WTC11 (cell line): ENCODE measurements at regions not wholly inside any gene's neighbourhood (a gene's known extent, or its start where the extent isn't known, plus 50 kb on each side); places are given as distances from the start of the nearest gene placed in this dataset.

Experiments
- ATAC-seq: fragments of 200-7000 bp; cut with Tn5 transposase; 2 replicates; pipeline ENCODE4 v1.10.0; 2021; ENCODE audit warnings: mild to moderate bottlenecking, moderate library complexity
- CTCF ChIA-PET: fragments of 300-600 bp; sonication (Branson Sonifier 250); formaldehyde crosslinking; loops from one replicate; lab custom pipeline; 2021; ENCODE audit warnings: antibody characterized with exemption; lab: Charles Lee
- POLR2A ChIA-PET: fragments of 350-600 bp; sonication (Branson Sonifier 250); formaldehyde crosslinking; loops from one replicate; lab custom pipeline; 2021; ENCODE audit warnings: antibody characterized with exemption; lab: Charles Lee
- DNase-seq: peaks from one replicate; pipeline ENCODE4 v3.0.0; 2021; ENCODE audit warnings: low spot score
- H3K27ac Mint-ChIP-seq: 2 replicates; pipeline ENCODE4 v1.8.0; 2021; ENCODE audit warnings: mixed read lengths
- H3K27me3 Mint-ChIP-seq: 2 replicates; pipeline ENCODE4 v1.8.0; 2021; ENCODE audit warnings: low read depth, mild to moderate bottlenecking, moderate library complexity, mixed read lengths
- H3K36me3 Mint-ChIP-seq: 2 replicates; pipeline ENCODE4 v1.8.0; 2021; ENCODE audit warnings: mixed read lengths
- H3K4me1 Mint-ChIP-seq: 2 replicates; pipeline ENCODE4 v1.8.0; 2022; ENCODE audit warnings: mixed read lengths
- H3K4me3 Mint-ChIP-seq: 2 replicates; pipeline ENCODE4 v1.8.0; 2021; ENCODE audit warnings: mild to moderate bottlenecking, moderate library complexity, mixed read lengths
- H3K9me3 Mint-ChIP-seq: 2 replicates; pipeline ENCODE4 v1.8.0; 2021; ENCODE audit warnings: mixed read lengths
- ARID4B ChIP-seq: sonication (generic); formaldehyde crosslinking; IDR thresholded peaks from 2 replicates; pipeline ENCODE4 v1.8.0; 2023; ENCODE audit warnings: missing genetic modification reagents, mild to moderate bottlenecking, borderline replicate concordance
- ATF6 ChIP-seq: sonication (generic); formaldehyde crosslinking; IDR thresholded peaks from 2 replicates; pipeline ENCODE4 v1.8.1; 2023; ENCODE audit warnings: mild to moderate bottlenecking, missing genetic modification reagents
- CREB1 ChIP-seq: sonication (generic); formaldehyde crosslinking; IDR thresholded peaks from 2 replicates; pipeline ENCODE4 v1.8.0; 2023; ENCODE audit warnings: mild to moderate bottlenecking, missing genetic modification reagents
- CREM ChIP-seq: sonication (generic); formaldehyde crosslinking; IDR thresholded peaks from 2 replicates; pipeline ENCODE4 v1.8.1; 2022; ENCODE audit warnings: mild to moderate bottlenecking, missing genetic modification reagents, moderate library complexity
- ERG ChIP-seq: fragments of 250-450 bp; sonication (Bioruptor Pico); IDR thresholded peaks from 2 replicates; pipeline ENCODE4 v1.8.0; 2021; ENCODE audit warnings: mild to moderate bottlenecking
- GTF2I ChIP-seq: fragments of 250-450 bp; sonication (Bioruptor Pico); conservative IDR thresholded peaks from 2 replicates; pipeline ENCODE4 v1.4.0; 2021; ENCODE audit warnings: mild to moderate bottlenecking
- HMGXB4 ChIP-seq: sonication (generic); formaldehyde crosslinking; IDR thresholded peaks from 2 replicates; pipeline ENCODE4 v1.8.1; 2023; ENCODE audit warnings: mild to moderate bottlenecking, moderate library complexity, missing genetic modification reagents
- IRF2 ChIP-seq: sonication (generic); formaldehyde crosslinking; IDR thresholded peaks from 2 replicates; pipeline ENCODE4 v1.8.0; 2022; ENCODE audit warnings: low read depth, missing genetic modification reagents, borderline replicate concordance
- JAZF1 ChIP-seq: fragments of 250-450 bp; sonication (Bioruptor Pico); IDR thresholded peaks from 2 replicates; pipeline ENCODE4 v1.9.0; 2021; ENCODE audit warnings: moderate library complexity, mild to moderate bottlenecking, inconsistent platforms
- MLX ChIP-seq: sonication (generic); formaldehyde crosslinking; IDR thresholded peaks from 2 replicates; pipeline ENCODE4 v1.8.1; 2023; ENCODE audit warnings: mild to moderate bottlenecking, missing genetic modification reagents, moderate library complexity
- NFE2L1 ChIP-seq: sonication (generic); formaldehyde crosslinking; IDR thresholded peaks from 2 replicates; pipeline ENCODE4 v1.8.1; 2023; ENCODE audit warnings: missing genetic modification reagents
- NR2C2 ChIP-seq: sonication (generic); formaldehyde crosslinking; IDR thresholded peaks from 2 replicates; pipeline ENCODE4 v1.8.0; 2022; ENCODE audit warnings: mild to moderate bottlenecking, missing genetic modification reagents
- OVOL2 ChIP-seq: fragments of 250-450 bp; sonication (Bioruptor Pico); IDR thresholded peaks from 2 replicates; pipeline ENCODE4 v1.9.0; 2021; ENCODE audit warnings: mild to moderate bottlenecking, borderline replicate concordance
- SOX15 ChIP-seq: fragments of 250-450 bp; sonication (Bioruptor Pico); IDR thresholded peaks from 2 replicates; pipeline ENCODE4 v1.9.0; 2021; ENCODE audit warnings: mild to moderate bottlenecking
- TCF7 ChIP-seq: sonication (generic); formaldehyde crosslinking; IDR thresholded peaks from 2 replicates; pipeline ENCODE4 v1.8.0; 2022; ENCODE audit warnings: mild to moderate bottlenecking, low read depth, missing genetic modification reagents, moderate library complexity
- USF2 ChIP-seq: sonication (generic); formaldehyde crosslinking; IDR thresholded peaks from 2 replicates; pipeline ENCODE4 v1.8.1; 2023; ENCODE audit warnings: mild to moderate bottlenecking, missing genetic modification reagents, moderate library complexity
- ZNF263 ChIP-seq: sonication (generic); formaldehyde crosslinking; IDR thresholded peaks from 2 replicates; pipeline ENCODE4 v1.8.1; 2022; ENCODE audit warnings: low read depth, mild to moderate bottlenecking, moderate library complexity, missing genetic modification reagents
- TF ChIP-seq, protein P1 (sequence below): sonication (generic); formaldehyde crosslinking; conservative IDR thresholded peaks from 2 replicates; pipeline ENCODE4 v1.8.1; 2022; ENCODE audit warnings: mild to moderate bottlenecking, missing genetic modification reagents
- TF ChIP-seq, protein P2 (sequence below): sonication (generic); formaldehyde crosslinking; IDR thresholded peaks from 2 replicates; pipeline ENCODE4 v1.8.0; 2022; ENCODE audit warnings: mild to moderate bottlenecking, missing genetic modification reagents

GRCh38 chr13:105121221-105121620 lies 1414.2 kb downstream of the EFNB2 start:
- Mint-ChIP-seq H3K36me3 (peaks cover 14% of the 10 kb centered on the region), H3K27ac (no peak overlapping the region), H3K9me3 (peaks cover 24% of the 10 kb centered on the region), H3K27me3 (no peaks in the 10 kb centered on the region), H3K4me1 (peaks cover 3% of the 10 kb centered on the region), H3K4me3 (no peak overlapping the region)
- CTCF ChIA-PET, result no interaction called here
- POLR2A ChIA-PET, result no interaction called here
- DNase-seq (no peak), ATAC-seq (no peak)
- TF ChIP-seq OVOL2 (CRISPR knock-in tag) (no peak), GTF2I (no peak), JAZF1 (no peak), ZNF263 (CRISPR knock-in tag) (no peak), IRF2 (CRISPR knock-in tag) (no peak), HMGXB4 (CRISPR knock-in tag) (no peak), NFE2L1 (CRISPR knock-in tag) (no peak), SOX15 (no peak)

DNA sequence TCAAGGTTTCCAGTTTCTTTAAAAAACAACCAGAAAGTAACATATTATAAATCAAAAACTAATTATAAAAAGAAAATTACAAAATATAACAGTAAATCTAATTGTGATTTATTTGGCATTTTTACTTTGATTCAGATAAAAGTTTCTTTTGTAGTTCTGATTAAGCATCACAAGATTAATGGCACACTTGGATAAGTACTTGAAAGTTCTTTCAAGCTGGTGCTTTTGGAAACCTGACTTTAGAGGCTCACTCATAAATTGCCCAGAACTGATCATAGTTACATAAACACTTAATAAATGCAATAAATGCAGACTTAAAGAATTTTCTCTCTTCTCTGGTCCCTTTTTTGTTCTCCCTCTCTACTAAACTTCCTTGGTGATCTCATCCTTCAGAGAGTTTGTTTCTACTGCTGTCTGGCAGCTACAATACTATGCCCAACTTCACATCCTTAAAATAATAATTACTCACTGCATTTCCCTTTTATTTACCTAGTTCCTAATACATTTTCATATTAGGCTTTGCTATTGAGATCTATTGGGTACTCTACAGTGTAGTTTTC lies 1417.0 kb downstream of the EFNB2 start:
- TF ChIP-seq ERG (no peak), CREM (no peak), MLX (no peak), ARID4B (CRISPR knock-in tag) (no peak)
- H3K4me1 Mint-ChIP-seq, result peaks cover 3% of the 10 kb centered on the region
- H3K9me3 Mint-ChIP-seq, result peaks cover 36% of the 10 kb centered on the region
- no peaks in the 10 kb centered on the region for H3K27me3 Mint-ChIP-seq
- no peak overlapping the region for H3K4me3 Mint-ChIP-seq
- no peak overlapping the region for H3K27ac Mint-ChIP-seq
- ChIA-PET CTCF (no interaction called here), POLR2A (no interaction called here)
- DNase-seq (no peak), ATAC-seq (no peak)
- peaks cover 14% of the 10 kb centered on the region for H3K36me3 Mint-ChIP-seq

DNA sequence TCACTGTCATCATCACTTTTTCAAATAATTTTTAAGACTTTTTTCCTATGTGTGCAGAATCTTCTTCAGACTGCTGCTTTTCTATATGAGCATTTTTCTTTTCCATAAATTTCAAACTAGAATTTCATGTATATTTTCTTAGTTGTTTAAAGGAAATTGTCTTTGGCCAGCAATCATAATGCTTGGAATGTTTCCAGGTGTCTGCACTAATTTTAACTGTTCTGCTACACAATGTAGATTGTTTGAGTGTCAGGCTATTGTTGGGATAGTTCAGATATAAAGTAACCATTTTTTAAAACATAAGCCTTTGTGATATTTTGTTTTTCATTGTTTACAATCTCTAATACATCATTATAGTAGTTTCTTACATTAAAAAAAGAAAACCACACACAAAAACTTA lies 1418.5 kb downstream of the EFNB2 start:
- CTCF ChIA-PET, result no interaction called here
- Mint-ChIP-seq H3K9me3 (peaks cover 41% of the 10 kb centered on the region), H3K27me3 (no peaks in the 10 kb centered on the region), H3K4me3 (no peak overlapping the region), H3K27ac (no peak overlapping the region), H3K4me1 (peaks cover 3% of the 10 kb centered on the region), H3K36me3 (peaks cover 14% of the 10 kb centered on the region)
- ATAC-seq (no peak), DNase-seq (no peak)
- POLR2A ChIA-PET, result no interaction called here
- TF ChIP-seq CREB1 (CRISPR knock-in tag), result no peak
- no peak for TF ChIP-seq HMGXB4 (CRISPR knock-in tag)
- TF ChIP-seq, protein P1, sequence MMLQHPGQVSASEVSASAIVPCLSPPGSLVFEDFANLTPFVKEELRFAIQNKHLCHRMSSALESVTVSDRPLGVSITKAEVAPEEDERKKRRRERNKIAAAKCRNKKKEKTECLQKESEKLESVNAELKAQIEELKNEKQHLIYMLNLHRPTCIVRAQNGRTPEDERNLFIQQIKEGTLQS (CRISPR knock-in tag), result no peak
- no peak for TF ChIP-seq NR2C2 (CRISPR knock-in tag)
- no peak for TF ChIP-seq ATF6 (CRISPR knock-in tag)
- TF ChIP-seq USF2 (CRISPR knock-in tag), result no peak
- no peak for TF ChIP-seq TCF7 (CRISPR knock-in tag)
- TF ChIP-seq, protein P2, sequence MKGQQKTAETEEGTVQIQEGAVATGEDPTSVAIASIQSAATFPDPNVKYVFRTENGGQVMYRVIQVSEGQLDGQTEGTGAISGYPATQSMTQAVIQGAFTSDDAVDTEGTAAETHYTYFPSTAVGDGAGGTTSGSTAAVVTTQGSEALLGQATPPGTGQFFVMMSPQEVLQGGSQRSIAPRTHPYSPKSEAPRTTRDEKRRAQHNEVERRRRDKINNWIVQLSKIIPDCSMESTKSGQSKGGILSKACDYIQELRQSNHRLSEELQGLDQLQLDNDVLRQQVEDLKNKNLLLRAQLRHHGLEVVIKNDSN (CRISPR knock-in tag), result no peak
